ENCODE measurements at regions not wholly inside any gene's neighbourhood (a gene's known extent, or its start where the extent isn't known, plus 50 kb on each side); places are given as distances from the start of the nearest gene placed in this dataset.

DNA sequence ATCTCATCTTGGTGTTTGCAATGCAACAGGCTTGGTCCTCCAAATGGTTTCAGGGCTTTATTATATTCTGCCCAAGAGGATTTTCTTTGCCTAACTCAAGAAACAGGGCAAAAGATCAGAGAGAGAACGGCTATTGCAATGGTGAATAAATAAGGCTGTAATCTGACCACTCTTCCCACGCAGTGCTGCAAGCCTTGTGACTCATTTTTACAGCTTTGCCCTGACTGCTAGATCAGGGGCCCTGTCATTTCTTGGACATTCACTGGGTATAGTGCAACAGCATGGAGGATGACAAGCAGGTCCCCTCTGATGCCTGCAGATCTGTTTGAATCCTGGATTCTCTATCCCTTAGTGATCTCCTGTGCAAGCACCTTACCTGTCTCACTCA is 459.1 kb downstream of the EBF1 start:
- Histone ChIP-seq H3K4me2 (ENCODE audit: low read length) (no peak overlapping the region), H3F3A (ENCODE audit: insufficient read depth, low read length) (no peaks in the 10 kb centered on the region), H3K9ac (ENCODE audit: low read length) (no peak overlapping the region), H3K27me3 (ENCODE audit: insufficient read depth, low read length) (no peaks in the 10 kb centered on the region), H3K4me1 (ENCODE audit: insufficient read depth, low read length, severe bottlenecking) (no peaks in the 10 kb centered on the region), H3K36me3 (ENCODE audit: insufficient read depth, low read length) (no peaks in the 10 kb centered on the region), H3K27ac (ENCODE audit: low read depth, low read length, poor library complexity, severe bottlenecking) (no peak overlapping the region), H3K4me3 (ENCODE audit: low read depth, low read length, poor library complexity, severe bottlenecking) (no peak overlapping the region), H2AFZ (ENCODE audit: low read length) (no peak overlapping the region), H3K9me3 (ENCODE audit: low read length) (no peaks in the 10 kb centered on the region), H3K9me2 (ENCODE audit: low read depth, low read length) (no peaks in the 10 kb centered on the region), H4K20me1 (ENCODE audit: insufficient read depth, low read length) (no peaks in the 10 kb centered on the region), H3K79me2 (ENCODE audit: insufficient read depth, low read length) (no peaks in the 10 kb centered on the region)
- TF ChIP-seq, protein P1, sequence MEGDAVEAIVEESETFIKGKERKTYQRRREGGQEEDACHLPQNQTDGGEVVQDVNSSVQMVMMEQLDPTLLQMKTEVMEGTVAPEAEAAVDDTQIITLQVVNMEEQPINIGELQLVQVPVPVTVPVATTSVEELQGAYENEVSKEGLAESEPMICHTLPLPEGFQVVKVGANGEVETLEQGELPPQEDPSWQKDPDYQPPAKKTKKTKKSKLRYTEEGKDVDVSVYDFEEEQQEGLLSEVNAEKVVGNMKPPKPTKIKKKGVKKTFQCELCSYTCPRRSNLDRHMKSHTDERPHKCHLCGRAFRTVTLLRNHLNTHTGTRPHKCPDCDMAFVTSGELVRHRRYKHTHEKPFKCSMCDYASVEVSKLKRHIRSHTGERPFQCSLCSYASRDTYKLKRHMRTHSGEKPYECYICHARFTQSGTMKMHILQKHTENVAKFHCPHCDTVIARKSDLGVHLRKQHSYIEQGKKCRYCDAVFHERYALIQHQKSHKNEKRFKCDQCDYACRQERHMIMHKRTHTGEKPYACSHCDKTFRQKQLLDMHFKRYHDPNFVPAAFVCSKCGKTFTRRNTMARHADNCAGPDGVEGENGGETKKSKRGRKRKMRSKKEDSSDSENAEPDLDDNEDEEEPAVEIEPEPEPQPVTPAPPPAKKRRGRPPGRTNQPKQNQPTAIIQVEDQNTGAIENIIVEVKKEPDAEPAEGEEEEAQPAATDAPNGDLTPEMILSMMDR (IDR thresholded peaks at IDR 0.05; ENCODE audit: low read length), result no peak
- no peak for TF ChIP-seq EZH2 (IDR thresholded peaks at IDR 0.05; ENCODE audit: borderline replicate concordance, low read length)

GRCh38 chr5:158639881-158640592 is 459.7 kb downstream of the EBF1 start:
- no peaks in the 10 kb centered on the region for H3K9me3 ChIP-seq (ENCODE audit: low read length)
- no peak overlapping the region for H3K4me3 ChIP-seq (ENCODE audit: low read depth, low read length, poor library complexity, severe bottlenecking)
- no peak overlapping the region for H3K9ac ChIP-seq (ENCODE audit: low read length)
- no peaks in the 10 kb centered on the region for H3K4me1 ChIP-seq (ENCODE audit: insufficient read depth, low read length, severe bottlenecking)
- TF ChIP-seq, protein P1 (IDR thresholded peaks at IDR 0.05; ENCODE audit: low read length), result no peak
- no peak for TF ChIP-seq EZH2 (IDR thresholded peaks at IDR 0.05; ENCODE audit: borderline replicate concordance, low read length)
- H3K27ac ChIP-seq (ENCODE audit: low read depth, low read length, poor library complexity, severe bottlenecking), result no peak overlapping the region
- H3K4me2 ChIP-seq (ENCODE audit: low read length), result no peak overlapping the region
- H4K20me1 ChIP-seq (ENCODE audit: insufficient read depth, low read length), result no peaks in the 10 kb centered on the region
- H3K79me2 ChIP-seq (ENCODE audit: insufficient read depth, low read length), result no peaks in the 10 kb centered on the region
- no peaks in the 10 kb centered on the region for H3K36me3 ChIP-seq (ENCODE audit: insufficient read depth, low read length)
- no peaks in the 10 kb centered on the region for H3K27me3 ChIP-seq (ENCODE audit: insufficient read depth, low read length)
- H3F3A ChIP-seq (ENCODE audit: insufficient read depth, low read length), result no peaks in the 10 kb centered on the region
- no peaks in the 10 kb centered on the region for H3K9me2 ChIP-seq (ENCODE audit: low read depth, low read length)
- no peak overlapping the region for H2AFZ ChIP-seq (ENCODE audit: low read length)

GRCh38 chr5:158638396-158638795 is 461.3 kb downstream of the EBF1 start:
- no peak overlapping the region for H3K4me3 ChIP-seq (ENCODE audit: low read depth, low read length, poor library complexity, severe bottlenecking)
- no peaks in the 10 kb centered on the region for H3K9me2 ChIP-seq (ENCODE audit: low read depth, low read length)
- no peaks in the 10 kb centered on the region for H3K36me3 ChIP-seq (ENCODE audit: insufficient read depth, low read length)
- H3K27me3 ChIP-seq (ENCODE audit: insufficient read depth, low read length), result no peaks in the 10 kb centered on the region
- H4K20me1 ChIP-seq (ENCODE audit: insufficient read depth, low read length), result no peaks in the 10 kb centered on the region
- no peaks in the 10 kb centered on the region for H3K4me1 ChIP-seq (ENCODE audit: insufficient read depth, low read length, severe bottlenecking)
- TF ChIP-seq, protein P1 (IDR thresholded peaks at IDR 0.05; ENCODE audit: low read length), result no peak
- no peak for TF ChIP-seq EZH2 (IDR thresholded peaks at IDR 0.05; ENCODE audit: borderline replicate concordance, low read length)
- no peaks in the 10 kb centered on the region for H3F3A ChIP-seq (ENCODE audit: insufficient read depth, low read length)
- H2AFZ ChIP-seq (ENCODE audit: low read length), result no peak overlapping the region
- no peaks in the 10 kb centered on the region for H3K79me2 ChIP-seq (ENCODE audit: insufficient read depth, low read length)
- H3K9me3 ChIP-seq (ENCODE audit: low read length), result no peaks in the 10 kb centered on the region
- no peak overlapping the region for H3K27ac ChIP-seq (ENCODE audit: low read depth, low read length, poor library complexity, severe bottlenecking)
- no peak overlapping the region for H3K9ac ChIP-seq (ENCODE audit: low read length)
- H3K4me2 ChIP-seq (ENCODE audit: low read length), result no peak overlapping the region
